SK-N-SH treated with all-trans-retinoic acid at 6 μM for 48 hours (cell line): ENCODE measurements at regions not wholly inside any gene's neighbourhood (a gene's known extent, or its start where the extent isn't known, plus 50 kb on each side); places are given as distances from the start of the nearest gene placed in this dataset.

Source experiments
- ATAC-seq: fragments of 200-7000 bp; cut with Tn5 transposase; 3 replicates; pipeline ENCODE4 v1.9.1; 2020; ENCODE audit warnings: mild to moderate bottlenecking, moderate library complexity
- ARNTL ChIP-seq: fragments of 450-650 bp; formaldehyde crosslinking; IDR thresholded peaks from 2 replicates; pipeline ENCODE4 v1.5.0; 2020; ENCODE audit warnings: low read depth, mild to moderate bottlenecking, moderate library complexity, borderline replicate concordance
- BACH2 ChIP-seq: fragments of 250-450 bp; sonication (Bioruptor Pico); IDR thresholded peaks from 2 replicates; pipeline ENCODE4 v1.9.0; 2021; ENCODE audit warnings: mild to moderate bottlenecking, borderline replicate concordance
- CREB5 ChIP-seq: fragments of 250-450 bp; sonication (Bioruptor Pico); IDR thresholded peaks from 2 replicates; pipeline ENCODE4 v1.5.1; 2020; ENCODE audit warnings: low read depth, mild to moderate bottlenecking, moderate library complexity
- CSDC2 ChIP-seq: fragments of 250-450 bp; sonication (Bioruptor Pico); IDR thresholded peaks from 2 replicates; pipeline ENCODE4 v1.5.0; 2020; ENCODE audit warnings: mild to moderate bottlenecking, moderate library complexity
- CSRNP3 ChIP-seq: fragments of 250-450 bp; sonication (Bioruptor Pico); IDR thresholded peaks from 2 replicates; pipeline ENCODE4 v1.5.1; 2021; ENCODE audit warnings: mild to moderate bottlenecking, moderate library complexity
- ESRRG ChIP-seq: fragments of 250-450 bp; sonication (Bioruptor Pico); IDR thresholded peaks from 2 replicates; pipeline ENCODE4 v1.6.1; 2021; ENCODE audit warnings: mild to moderate bottlenecking
- GLIS3 ChIP-seq: fragments of 250-450 bp; sonication (Bioruptor Pico); IDR thresholded peaks from 2 replicates; pipeline ENCODE4 v1.5.0; 2020; ENCODE audit warnings: mild to moderate bottlenecking, moderate library complexity
- ISL1 ChIP-seq: fragments of 250-450 bp; sonication (Bioruptor Pico); IDR thresholded peaks from 2 replicates; pipeline ENCODE4 v2.1.2; 2022; ENCODE audit warnings: mild to moderate bottlenecking, moderate library complexity
- OSR1 ChIP-seq: fragments of 250-450 bp; sonication (Bioruptor Pico); IDR thresholded peaks from 2 replicates; pipeline ENCODE4 v1.8.0; 2022; ENCODE audit warnings: moderate library complexity, mild to moderate bottlenecking, inconsistent platforms
- PPARA ChIP-seq: fragments of 250-450 bp; sonication (Bioruptor Pico); IDR thresholded peaks from 2 replicates; pipeline ENCODE4 v1.5.0; 2020; ENCODE audit warnings: mild to moderate bottlenecking, borderline replicate concordance
- RARB ChIP-seq: fragments of 250-450 bp; sonication (Bioruptor Pico); IDR thresholded peaks from 2 replicates; pipeline ENCODE4 v1.8.0; 2021; ENCODE audit warnings: mild to moderate bottlenecking, moderate library complexity
- SNAI2 ChIP-seq: fragments of 250-450 bp; sonication (Bioruptor Pico); IDR thresholded peaks from 2 replicates; pipeline ENCODE4 v1.5.0; 2020; ENCODE audit warnings: mild to moderate bottlenecking, moderate library complexity
- TCF4 ChIP-seq: fragments of 250-450 bp; sonication (Bioruptor Pico); IDR thresholded peaks from 2 replicates; pipeline ENCODE4 v1.8.0; 2021; ENCODE audit warnings: mild to moderate bottlenecking, moderate library complexity, borderline replicate concordance
- TOX ChIP-seq: fragments of 250-450 bp; sonication (Bioruptor Pico); IDR thresholded peaks from 2 replicates; pipeline ENCODE4 v1.8.0; 2021; ENCODE audit warnings: mild to moderate bottlenecking, moderate library complexity, borderline replicate concordance
- TSHZ2 ChIP-seq: fragments of 250-450 bp; sonication (Bioruptor Pico); IDR thresholded peaks from 2 replicates; pipeline ENCODE4 v1.5.0; 2020; ENCODE audit warnings: mild to moderate bottlenecking, moderate library complexity
- ZC3H10 ChIP-seq: fragments of 250-450 bp; sonication (Bioruptor Pico); IDR thresholded peaks from 2 replicates; pipeline ENCODE4 v1.5.1; 2021; ENCODE audit warnings: mild to moderate bottlenecking, moderate library complexity
- ZFP3 ChIP-seq: fragments of 250-450 bp; sonication (Bioruptor Pico); IDR thresholded peaks from 2 replicates; pipeline ENCODE4 v1.5.0; 2020; ENCODE audit warnings: mild to moderate bottlenecking, moderate library complexity
- ZFP30 ChIP-seq: fragments of 450-650 bp; formaldehyde crosslinking; IDR thresholded peaks from 2 replicates; pipeline ENCODE4 v1.5.0; 2022; ENCODE audit warnings: mild to moderate bottlenecking, moderate library complexity
- ZNF565 ChIP-seq: fragments of 450-650 bp; formaldehyde crosslinking; conservative IDR thresholded peaks from 2 replicates; pipeline ENCODE4 v1.5.0; 2020; ENCODE audit warnings: low read depth, mild to moderate bottlenecking, moderate library complexity
- ZNF70 ChIP-seq: fragments of 450-650 bp; formaldehyde crosslinking; IDR thresholded peaks from 2 replicates; pipeline ENCODE4 v1.5.0; 2020; ENCODE audit warnings: mild to moderate bottlenecking, moderate library complexity
- ZNF8 ChIP-seq: fragments of 450-650 bp; formaldehyde crosslinking; IDR thresholded peaks from 2 replicates; pipeline ENCODE4 v1.5.0; 2020; ENCODE audit warnings: mild to moderate bottlenecking, moderate library complexity
- TF ChIP-seq, protein P1 (sequence below): fragments of 250-450 bp; sonication (Bioruptor Pico); IDR thresholded peaks from 2 replicates; pipeline ENCODE4 v1.8.0; 2021; ENCODE audit warnings: low read depth, mild to moderate bottlenecking, moderate library complexity, borderline replicate concordance
- TF ChIP-seq, protein P2 (sequence below): fragments of 250-450 bp; sonication (Bioruptor Pico); IDR thresholded peaks from 2 replicates; pipeline ENCODE4 v1.8.0; 2020; ENCODE audit warnings: mild to moderate bottlenecking, moderate library complexity, borderline replicate concordance

GRCh38 chr16:35148748-35149147 is 1689.3 kb downstream of the TP53TG3F start:
- ATAC-seq = no peak
- TF ChIP-seq ZFP30 (CRISPR knock-in tag) (no peak), CREB5 (CRISPR knock-in tag) (no peak), SNAI2 (CRISPR knock-in tag) (no peak), GLIS3 (CRISPR knock-in tag) (no peak), ARNTL (no peak), ZC3H10 (CRISPR knock-in tag) (no peak), ISL1 (CRISPR knock-in tag) (no peak), BACH2 (CRISPR knock-in tag) (no peak), OSR1 (no peak), RARB (no peak)

DNA sequence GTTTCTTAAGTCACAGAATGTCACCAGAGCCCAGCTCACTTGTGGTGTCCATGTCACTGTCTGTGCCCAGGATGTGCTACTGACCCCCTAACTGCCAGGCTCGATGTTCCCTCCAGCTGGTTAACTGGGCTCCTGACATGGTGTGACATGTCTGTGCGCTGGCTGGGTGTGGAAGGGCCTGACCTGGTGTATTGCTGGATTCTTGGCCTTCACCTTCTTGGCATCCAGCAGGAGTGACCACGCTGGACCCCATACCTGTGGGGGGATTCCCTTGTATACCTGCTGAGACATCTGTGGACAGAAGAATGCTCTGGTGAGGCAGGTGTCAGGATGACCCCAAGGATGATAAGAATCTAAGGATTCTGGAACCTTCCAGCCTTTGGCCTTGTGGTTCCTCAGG is 1690.1 kb downstream of the TP53TG3F start:
- TF ChIP-seq BACH2 (CRISPR knock-in tag) = no peak
- TF ChIP-seq ZNF565 (CRISPR knock-in tag) = no peak
- TF ChIP-seq ZNF8 (CRISPR knock-in tag) = no peak
- TF ChIP-seq RARB = no peak
- TF ChIP-seq ARNTL = no peak
- no peak for TF ChIP-seq SNAI2 (CRISPR knock-in tag)
- no peak for TF ChIP-seq ZC3H10 (CRISPR knock-in tag)
- TF ChIP-seq, protein P1, sequence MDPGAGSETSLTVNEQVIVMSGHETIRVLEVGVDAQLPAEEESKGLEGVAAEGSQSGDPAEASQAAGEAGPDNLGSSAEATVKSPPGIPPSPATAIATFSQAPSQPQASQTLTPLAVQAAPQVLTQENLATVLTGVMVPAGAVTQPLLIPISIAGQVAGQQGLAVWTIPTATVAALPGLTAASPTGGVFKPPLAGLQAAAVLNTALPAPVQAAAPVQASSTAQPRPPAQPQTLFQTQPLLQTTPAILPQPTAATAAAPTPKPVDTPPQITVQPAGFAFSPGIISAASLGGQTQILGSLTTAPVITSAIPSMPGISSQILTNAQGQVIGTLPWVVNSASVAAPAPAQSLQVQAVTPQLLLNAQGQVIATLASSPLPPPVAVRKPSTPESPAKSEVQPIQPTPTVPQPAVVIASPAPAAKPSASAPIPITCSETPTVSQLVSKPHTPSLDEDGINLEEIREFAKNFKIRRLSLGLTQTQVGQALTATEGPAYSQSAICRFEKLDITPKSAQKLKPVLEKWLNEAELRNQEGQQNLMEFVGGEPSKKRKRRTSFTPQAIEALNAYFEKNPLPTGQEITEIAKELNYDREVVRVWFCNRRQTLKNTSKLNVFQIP (CRISPR knock-in tag) = no peak
- no peak for ATAC-seq

- TF ChIP-seq RARB = no peak
- TF ChIP-seq TOX (CRISPR knock-in tag) = no peak
- TF ChIP-seq BACH2 (CRISPR knock-in tag) = no peak
- no peak for TF ChIP-seq TCF4 (CRISPR knock-in tag)
- no peak for TF ChIP-seq ZFP3 (CRISPR knock-in tag)
- TF ChIP-seq ZFP30 (CRISPR knock-in tag) = no peak
- TF ChIP-seq CSRNP3 (CRISPR knock-in tag) = no peak
- no peak for TF ChIP-seq OSR1
- TF ChIP-seq ZNF8 (CRISPR knock-in tag) = no peak
- no peak for TF ChIP-seq CSDC2 (CRISPR knock-in tag)
- TF ChIP-seq, protein P2, sequence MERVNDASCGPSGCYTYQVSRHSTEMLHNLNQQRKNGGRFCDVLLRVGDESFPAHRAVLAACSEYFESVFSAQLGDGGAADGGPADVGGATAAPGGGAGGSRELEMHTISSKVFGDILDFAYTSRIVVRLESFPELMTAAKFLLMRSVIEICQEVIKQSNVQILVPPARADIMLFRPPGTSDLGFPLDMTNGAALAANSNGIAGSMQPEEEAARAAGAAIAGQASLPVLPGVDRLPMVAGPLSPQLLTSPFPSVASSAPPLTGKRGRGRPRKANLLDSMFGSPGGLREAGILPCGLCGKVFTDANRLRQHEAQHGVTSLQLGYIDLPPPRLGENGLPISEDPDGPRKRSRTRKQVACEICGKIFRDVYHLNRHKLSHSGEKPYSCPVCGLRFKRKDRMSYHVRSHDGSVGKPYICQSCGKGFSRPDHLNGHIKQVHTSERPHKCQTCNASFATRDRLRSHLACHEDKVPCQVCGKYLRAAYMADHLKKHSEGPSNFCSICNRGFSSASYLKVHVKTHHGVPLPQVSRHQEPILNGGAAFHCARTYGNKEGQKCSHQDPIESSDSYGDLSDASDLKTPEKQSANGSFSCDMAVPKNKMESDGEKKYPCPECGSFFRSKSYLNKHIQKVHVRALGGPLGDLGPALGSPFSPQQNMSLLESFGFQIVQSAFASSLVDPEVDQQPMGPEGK (CRISPR knock-in tag) = no peak
- TF ChIP-seq SNAI2 (CRISPR knock-in tag) = no peak
- no peak for TF ChIP-seq ZNF565 (CRISPR knock-in tag)
- TF ChIP-seq ISL1 (CRISPR knock-in tag) = no peak
- TF ChIP-seq ZNF70 (CRISPR knock-in tag) = no peak
- no peak for TF ChIP-seq ESRRG
- no peak for TF ChIP-seq TSHZ2 (CRISPR knock-in tag)
- no peak for TF ChIP-seq PPARA (CRISPR knock-in tag)
- no peak for TF ChIP-seq GLIS3 (CRISPR knock-in tag)
- TF ChIP-seq ZC3H10 (CRISPR knock-in tag) = no peak
Observed at GRCh38 chr16:35150805-35151312, 1691.4 kb downstream of the TP53TG3F start.

More at GRCh38 chr16:35150805-35151312, 1691.4 kb downstream of the TP53TG3F start:
- ATAC-seq = no peak
